ENCODE measurements at regions not wholly inside any gene's neighbourhood (a gene's known extent, or its start where the extent isn't known, plus 50 kb on each side); places are given as distances from the start of the nearest gene placed in this dataset.

DNA sequence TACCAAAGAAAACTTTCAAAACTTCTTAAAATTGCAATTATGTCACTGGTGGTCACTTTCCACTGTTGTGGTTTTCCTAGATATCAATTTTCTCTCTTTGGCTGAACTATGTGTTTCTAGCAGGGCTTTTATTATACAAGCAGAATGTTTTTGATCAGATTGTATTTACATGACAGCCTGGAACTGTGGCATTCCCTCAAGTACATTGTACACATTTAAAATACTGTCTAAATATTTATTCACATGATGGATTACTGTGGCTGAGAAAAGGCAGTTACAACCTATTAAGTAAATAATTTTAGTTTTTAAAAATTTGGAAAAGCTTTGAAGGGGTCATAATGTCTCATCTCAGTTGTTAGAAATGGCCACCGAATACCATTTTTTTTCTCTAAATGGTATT, 231.9 kb upstream of the PPP1R3A start:
- TF ChIP-seq POLR2A (IDR thresholded peaks at IDR 0.05): no peak
- no peak for TF ChIP-seq CTCF (IDR thresholded peaks at IDR 0.05)
